Kidney epithelial cell (primary cell): ENCODE measurements at regions not wholly inside any gene's neighbourhood (a gene's known extent, or its start where the extent isn't known, plus 50 kb on each side); places are given as distances from the start of the nearest gene placed in this dataset.

Source experiments
- DNase-seq: peaks from one replicate; pipeline ENCODE4 v3.0.0-alpha.2; 2010; ENCODE audit warnings: low read depth
- H3K27me3 ChIP-seq: 2 replicates; pipeline ENCODE4 v1.6.0; 2011; ENCODE audit warnings: low read length; ENCODE audit not compliant: control insufficient read depth, insufficient read depth
- H3K36me3 ChIP-seq: 2 replicates; pipeline ENCODE4 v1.5.1; 2011; ENCODE audit warnings: low read length; ENCODE audit not compliant: control insufficient read depth, insufficient read depth
- H3K4me3 ChIP-seq: 2 replicates; pipeline ENCODE4 v1.5.1; 2011; ENCODE audit warnings: low read depth, mild to moderate bottlenecking, control low read depth, low read length
- TF ChIP-seq, protein P1 (sequence below): IDR thresholded peaks from 2 replicates; pipeline ENCODE4 v1.5.1; 2011; ENCODE audit warnings: mild to moderate bottlenecking, moderate library complexity, low read length, control low read depth, inconsistent platforms; ENCODE audit not compliant: insufficient read depth, poor library complexity, severe bottlenecking

DNA sequence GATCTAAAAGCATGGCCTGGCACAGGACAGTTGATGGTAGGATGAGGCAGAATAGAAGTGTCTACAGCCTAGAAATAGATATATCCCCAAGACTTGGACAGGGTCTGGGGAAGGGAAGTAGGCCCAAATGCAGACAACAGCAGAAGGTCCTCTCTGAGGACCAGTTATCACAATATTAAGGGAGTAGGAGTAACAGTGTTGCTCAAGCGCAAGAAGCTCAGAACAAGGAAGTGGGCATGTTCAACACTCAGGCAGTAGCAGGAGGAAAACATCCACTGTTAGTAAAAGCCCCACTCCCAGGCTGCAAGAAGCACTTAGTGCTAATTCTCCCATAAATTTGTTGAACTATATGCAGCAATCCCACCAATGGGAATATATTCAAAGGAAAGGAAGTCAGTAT, 314.7 kb downstream of the METTL4 start:
- no peak for DNase-seq
- no peak overlapping the region for H3K4me3 ChIP-seq
- TF ChIP-seq, protein P1, sequence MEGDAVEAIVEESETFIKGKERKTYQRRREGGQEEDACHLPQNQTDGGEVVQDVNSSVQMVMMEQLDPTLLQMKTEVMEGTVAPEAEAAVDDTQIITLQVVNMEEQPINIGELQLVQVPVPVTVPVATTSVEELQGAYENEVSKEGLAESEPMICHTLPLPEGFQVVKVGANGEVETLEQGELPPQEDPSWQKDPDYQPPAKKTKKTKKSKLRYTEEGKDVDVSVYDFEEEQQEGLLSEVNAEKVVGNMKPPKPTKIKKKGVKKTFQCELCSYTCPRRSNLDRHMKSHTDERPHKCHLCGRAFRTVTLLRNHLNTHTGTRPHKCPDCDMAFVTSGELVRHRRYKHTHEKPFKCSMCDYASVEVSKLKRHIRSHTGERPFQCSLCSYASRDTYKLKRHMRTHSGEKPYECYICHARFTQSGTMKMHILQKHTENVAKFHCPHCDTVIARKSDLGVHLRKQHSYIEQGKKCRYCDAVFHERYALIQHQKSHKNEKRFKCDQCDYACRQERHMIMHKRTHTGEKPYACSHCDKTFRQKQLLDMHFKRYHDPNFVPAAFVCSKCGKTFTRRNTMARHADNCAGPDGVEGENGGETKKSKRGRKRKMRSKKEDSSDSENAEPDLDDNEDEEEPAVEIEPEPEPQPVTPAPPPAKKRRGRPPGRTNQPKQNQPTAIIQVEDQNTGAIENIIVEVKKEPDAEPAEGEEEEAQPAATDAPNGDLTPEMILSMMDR: no peak
- H3K27me3 ChIP-seq: no peaks in the 10 kb centered on the region
- no peaks in the 10 kb centered on the region for H3K36me3 ChIP-seq

DNA sequence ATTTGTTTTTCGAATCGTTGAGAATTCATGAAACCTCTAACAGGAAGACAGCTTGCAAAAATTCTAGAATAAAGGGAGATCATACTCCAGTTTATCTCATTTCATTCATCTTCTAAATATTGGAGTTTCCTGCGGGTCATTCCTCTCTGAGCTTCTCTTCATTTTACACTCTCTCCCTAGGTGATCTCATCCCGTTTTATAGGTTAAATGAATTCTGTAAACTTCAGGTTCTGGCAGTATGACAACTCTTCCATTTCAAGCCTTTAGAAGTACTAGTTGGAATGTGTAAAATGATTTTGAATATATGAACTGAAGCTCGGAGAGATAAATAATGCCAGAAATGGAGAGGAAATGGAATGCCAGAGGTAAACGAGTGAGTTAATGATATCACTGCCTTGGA, 312.4 kb downstream of the METTL4 start:
- TF ChIP-seq, protein P1: no peak
- H3K4me3 ChIP-seq: no peak overlapping the region
- no peak for DNase-seq
- H3K27me3 ChIP-seq: no peaks in the 10 kb centered on the region
- H3K36me3 ChIP-seq: no peaks in the 10 kb centered on the region

DNA sequence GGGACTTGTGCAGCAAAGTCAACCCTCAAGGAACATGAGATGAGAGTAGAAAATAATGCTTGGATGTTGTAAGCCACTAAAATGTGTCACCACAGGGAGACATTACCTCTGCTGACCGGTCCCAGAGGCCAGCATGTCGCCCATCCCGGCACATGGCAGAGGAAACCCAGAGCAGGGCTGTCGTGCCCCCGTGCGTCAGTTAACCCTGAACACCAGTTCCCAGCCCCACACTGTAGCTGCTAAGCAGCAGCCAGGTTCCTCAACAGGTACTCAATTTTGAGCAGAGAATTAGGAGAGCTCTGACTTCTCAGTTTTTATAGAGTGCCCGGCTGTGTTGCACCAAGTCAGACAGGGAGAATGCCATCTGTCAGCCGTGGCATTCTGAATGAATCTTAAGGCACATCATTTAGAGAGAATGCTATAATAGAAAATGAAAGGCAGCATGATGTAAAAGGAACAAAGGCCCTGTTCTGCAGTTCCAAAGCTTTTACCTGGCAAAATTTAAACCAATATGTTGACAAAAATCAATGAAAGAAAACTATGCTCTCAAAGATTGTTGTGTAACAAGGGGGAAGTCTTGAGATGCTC, 307.9 kb downstream of the METTL4 start:
- DNase-seq: no peak
- TF ChIP-seq, protein P1: no peak
- Histone ChIP-seq H3K27me3 (no peaks in the 10 kb centered on the region), H3K4me3 (no peak overlapping the region), H3K36me3 (no peaks in the 10 kb centered on the region)

DNA sequence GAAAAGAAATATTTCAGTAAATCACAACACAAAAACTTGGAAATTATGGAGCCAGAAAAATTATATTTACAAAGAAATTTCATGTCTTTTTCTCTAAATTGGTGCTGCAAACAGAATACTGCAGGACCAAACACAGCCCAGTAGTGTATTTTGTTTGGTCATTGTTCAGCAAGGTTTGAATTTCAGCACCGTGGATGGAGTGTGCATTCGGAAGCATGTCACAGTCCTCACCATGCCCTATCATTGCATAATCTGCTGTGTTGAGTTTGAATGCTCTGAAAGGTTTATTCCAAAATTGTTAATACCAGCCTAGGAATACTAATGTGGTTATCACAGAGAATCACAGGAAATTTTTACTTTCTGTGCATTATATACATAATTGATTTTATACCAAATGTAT, 296.7 kb downstream of the METTL4 start:
- no peak for DNase-seq
- Histone ChIP-seq H3K27me3 (no peaks in the 10 kb centered on the region), H3K4me3 (no peak overlapping the region), H3K36me3 (no peaks in the 10 kb centered on the region)
- TF ChIP-seq, protein P1: no peak

DNA sequence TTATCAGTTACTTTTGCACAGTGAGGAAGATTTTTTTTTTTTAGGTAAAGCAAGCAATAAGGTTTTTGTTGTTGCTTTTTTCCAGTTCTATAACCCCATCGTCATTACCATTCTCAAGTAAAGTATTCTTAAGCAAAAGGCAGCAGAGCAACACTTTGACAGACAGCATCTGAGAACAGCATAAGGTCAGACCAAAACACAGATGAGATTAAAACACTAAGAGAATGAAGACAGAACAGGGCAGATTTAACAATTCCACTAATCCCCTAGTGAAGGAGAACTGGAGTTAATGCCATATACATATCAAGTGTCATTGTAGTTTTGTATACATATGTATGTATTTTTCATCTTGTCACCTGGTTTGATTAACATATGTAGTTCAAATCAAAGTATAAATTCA, 290.2 kb downstream of the METTL4 start:
- Histone ChIP-seq H3K27me3 (no peaks in the 10 kb centered on the region), H3K4me3 (no peak overlapping the region), H3K36me3 (no peaks in the 10 kb centered on the region)
- no peak for DNase-seq
- TF ChIP-seq, protein P1: no peak

DNA sequence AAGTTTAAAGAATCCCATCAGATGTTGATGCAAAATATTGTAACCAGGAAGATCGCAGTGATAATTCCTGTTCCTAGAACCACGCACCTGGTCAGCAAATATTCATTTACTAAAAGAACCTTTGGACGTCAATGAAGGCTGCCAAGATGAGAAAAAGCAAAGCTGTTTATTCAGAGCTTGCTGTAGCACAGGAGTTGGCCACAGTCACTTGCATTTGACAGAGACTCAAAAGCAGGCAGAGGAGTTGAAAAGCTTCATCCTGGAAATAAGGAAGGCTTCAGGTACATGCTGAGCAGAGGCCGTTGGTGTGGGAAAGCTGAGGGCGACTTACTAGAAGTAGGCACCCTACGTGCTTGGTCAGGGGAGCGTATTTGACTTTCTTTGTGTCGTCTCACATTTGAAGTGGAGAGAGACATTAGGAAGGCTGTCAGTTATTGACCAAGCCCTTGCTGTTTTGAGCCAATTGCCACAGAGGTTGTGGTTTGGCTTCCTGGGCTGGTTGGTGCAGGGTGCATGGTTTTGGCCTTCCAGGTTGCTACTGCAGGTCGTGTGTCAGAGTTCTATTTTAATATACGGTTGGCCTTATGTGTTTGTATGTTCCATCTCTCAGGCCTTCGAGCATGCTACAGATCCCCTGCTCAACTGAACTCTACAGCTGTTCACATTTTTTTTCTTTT, 289.6 kb downstream of the METTL4 start:
- Histone ChIP-seq H3K27me3 (no peaks in the 10 kb centered on the region), H3K36me3 (no peaks in the 10 kb centered on the region), H3K4me3 (no peak overlapping the region)
- TF ChIP-seq, protein P1: no peak
- DNase-seq: no peak
